Upper lobe of left lung (tissue), 6 donors: ENCODE measurements at regions not wholly inside any gene's neighbourhood (a gene's known extent, or its start where the extent isn't known, plus 50 kb on each side); places are given as distances from the start of the nearest gene placed in this dataset.

Source experiments
- ATAC-seq, 2 donors: fragments of 200-7000 bp; cut with Tn5 transposase; one replicate each; pipeline ENCODE4 v1.9.1; 2022; ENCODE audit warnings: mild to moderate bottlenecking in 2 of 2, moderate library complexity in 2 of 2; ENCODE audit not compliant: low FRiP score in 2 of 2
- DNase-seq, 2 donors: peaks; one replicate each; pipeline ENCODE4 v3.0.0-alpha.2; 2019 to 2020
- H3K27ac ChIP-seq, 4 donors: fragments of 200-600 bp; sonication (generic); one replicate each; pipeline ENCODE4 v1.5.1; 2016 to 2019
- H3K27me3 ChIP-seq, 4 donors: fragments of 200-600 bp; sonication (generic); one replicate each; pipeline ENCODE4 v1.5.1; 2017 to 2019
- H3K36me3 ChIP-seq, 4 donors: fragments of 200-600 bp; sonication (generic); one replicate each; pipeline ENCODE4 v1.5.1; 2016 to 2019
- H3K4me1 ChIP-seq, 4 donors: fragments of 200-600 bp; sonication (generic); one replicate each; pipeline ENCODE4 v1.5.1; 2018 to 2019
- H3K4me3 ChIP-seq, 4 donors: fragments of 200-600 bp; sonication (generic); one replicate each; pipeline ENCODE4 v1.5.1; 2017 to 2019; ENCODE audit warnings: mild to moderate bottlenecking in 2 of 4, moderate library complexity in 1 of 4
- H3K9me3 ChIP-seq, 4 donors: fragments of 200-600 bp; sonication (generic); one replicate each; pipeline ENCODE4 v1.5.1; 2018 to 2019
- EP300 ChIP-seq, 4 donors: sonication (generic); formaldehyde crosslinking; IDR thresholded peaks; one replicate each; pipeline ENCODE4 v1.5.1; 2017; ENCODE audit warnings: antibody characterized with exemption in 4 of 4, control low read depth in 2 of 4
- POLR2A ChIP-seq, 4 donors: fragments of 450-650 bp; IDR thresholded peaks; one replicate each; pipeline ENCODE4 v1.5.1; 2016 to 2017; ENCODE audit warnings: antibody characterized with exemption in 4 of 4, mild to moderate bottlenecking in 2 of 4
- POLR2AphosphoS5 ChIP-seq, 2 donors: sonication (generic); formaldehyde crosslinking; IDR thresholded peaks; one replicate each; pipeline ENCODE4 v1.5.1; 2017; ENCODE audit warnings: antibody characterized with exemption in 2 of 2
- WGBS, 2 donors: methylation state at CpG; one replicate each; pipeline ENCODE4 v1.1.5; 2017 to 2018; 5-methylcytosine and 5-hydroxymethylcytosine counted together
- TF ChIP-seq, protein P1 (sequence below), 6 experiments: fragments of 450-650 bp in 4 of 6; fragments of 200-600 bp in 2 of 6; sonication (generic) in 2 of 6; IDR thresholded peaks; one replicate each; pipeline ENCODE4 v1.5.1; 2016 to 2019; ENCODE audit warnings: antibody characterized with exemption in 6 of 6
- donor health status: DM: no; HTN: no; CAD: no; lungs with moderate emphysema.
- donor health status: DM: no; HTN: yes; CAD: no; lungs with severe emphysema.

DNA sequence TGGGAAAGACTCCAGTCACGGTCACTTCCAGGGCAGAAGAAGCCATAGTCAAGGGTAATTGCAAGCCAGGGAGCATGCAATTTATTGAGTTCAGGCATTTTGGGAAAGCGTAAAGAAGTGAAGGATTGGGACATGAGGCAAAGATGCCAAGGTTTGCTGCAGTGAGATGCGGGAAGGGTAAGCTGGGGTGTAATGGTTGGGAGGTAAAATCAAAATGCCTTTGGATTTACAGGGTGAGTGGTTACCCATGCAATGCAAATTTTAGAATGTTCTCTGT, 167.5 kb downstream of the BRMS1L start:
- no peaks in the 10 kb centered on the region for H3K27me3 ChIP-seq
- ATAC-seq (no peak), DNase-seq (no peak)
- H3K27ac ChIP-seq = no peak overlapping the region
- no peak overlapping the region for H3K4me3 ChIP-seq
- H3K4me1 ChIP-seq = no peaks in the 10 kb centered on the region
- no peaks in the 10 kb centered on the region for H3K9me3 ChIP-seq
- TF ChIP-seq, protein P1, sequence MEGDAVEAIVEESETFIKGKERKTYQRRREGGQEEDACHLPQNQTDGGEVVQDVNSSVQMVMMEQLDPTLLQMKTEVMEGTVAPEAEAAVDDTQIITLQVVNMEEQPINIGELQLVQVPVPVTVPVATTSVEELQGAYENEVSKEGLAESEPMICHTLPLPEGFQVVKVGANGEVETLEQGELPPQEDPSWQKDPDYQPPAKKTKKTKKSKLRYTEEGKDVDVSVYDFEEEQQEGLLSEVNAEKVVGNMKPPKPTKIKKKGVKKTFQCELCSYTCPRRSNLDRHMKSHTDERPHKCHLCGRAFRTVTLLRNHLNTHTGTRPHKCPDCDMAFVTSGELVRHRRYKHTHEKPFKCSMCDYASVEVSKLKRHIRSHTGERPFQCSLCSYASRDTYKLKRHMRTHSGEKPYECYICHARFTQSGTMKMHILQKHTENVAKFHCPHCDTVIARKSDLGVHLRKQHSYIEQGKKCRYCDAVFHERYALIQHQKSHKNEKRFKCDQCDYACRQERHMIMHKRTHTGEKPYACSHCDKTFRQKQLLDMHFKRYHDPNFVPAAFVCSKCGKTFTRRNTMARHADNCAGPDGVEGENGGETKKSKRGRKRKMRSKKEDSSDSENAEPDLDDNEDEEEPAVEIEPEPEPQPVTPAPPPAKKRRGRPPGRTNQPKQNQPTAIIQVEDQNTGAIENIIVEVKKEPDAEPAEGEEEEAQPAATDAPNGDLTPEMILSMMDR (IDR thresholded peaks at IDR 0.05) = no peak
- no peak for TF ChIP-seq POLR2A (IDR thresholded peaks at IDR 0.05)
- TF ChIP-seq EP300 (IDR thresholded peaks at IDR 0.05) = no peak
- no peak for TF ChIP-seq POLR2AphosphoS5 (IDR thresholded peaks at IDR 0.05)
- H3K36me3 ChIP-seq = no peaks in the 10 kb centered on the region
- 89 to 94% methylated on average over 3 of the region's 3 CpGs for WGBS, 2 donors

DNA sequence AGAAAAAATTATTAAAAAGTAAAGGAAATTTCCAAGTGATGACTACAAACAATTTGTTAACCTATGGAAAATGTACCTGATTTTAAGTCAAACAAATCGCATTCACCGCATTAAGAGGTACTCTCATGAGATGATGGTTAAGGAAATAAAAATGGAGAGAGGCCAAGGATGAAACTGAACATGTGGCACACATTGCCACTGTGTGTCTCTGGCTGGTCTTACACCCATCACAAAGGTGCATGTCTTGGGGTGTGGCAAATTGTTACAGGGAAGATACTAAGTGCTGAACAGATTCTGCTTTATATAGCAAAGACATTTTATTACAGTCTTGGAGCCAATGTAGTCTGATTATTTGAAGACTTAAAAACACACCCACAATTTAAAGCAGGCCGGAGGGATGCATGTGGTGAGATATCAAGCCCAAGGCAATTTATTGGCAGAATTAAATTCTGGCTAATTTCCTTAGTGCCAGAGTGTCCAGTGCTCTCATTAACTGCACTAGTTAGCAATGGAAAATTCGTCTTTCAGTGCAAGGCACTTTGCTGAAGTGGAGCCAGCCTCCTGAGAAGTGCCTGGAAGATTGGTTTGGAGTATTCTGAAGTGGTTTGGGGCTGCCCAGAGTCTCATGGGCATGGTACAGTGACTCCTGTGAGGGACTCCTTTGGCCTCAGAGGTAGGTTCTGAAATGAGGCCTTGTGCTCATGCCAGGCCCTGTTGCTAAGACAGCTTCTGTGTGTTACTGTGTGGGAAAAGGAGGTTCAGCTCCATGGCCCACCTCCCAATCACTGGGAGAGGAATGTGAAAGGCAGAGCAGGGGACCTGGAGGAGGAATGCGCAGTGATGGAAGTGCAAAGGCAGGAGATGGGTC, 166.9 kb downstream of the BRMS1L start:
- Histone ChIP-seq H3K4me3 (no peak overlapping the region), H3K27ac (no peak overlapping the region), H3K9me3 (no peaks in the 10 kb centered on the region), H3K4me1 (no peaks in the 10 kb centered on the region), H3K36me3 (no peaks in the 10 kb centered on the region), H3K27me3 (no peaks in the 10 kb centered on the region)
- ATAC-seq (peak in 1 of 2 donors; percentile 60), DNase-seq (peak in 1 of 2 donors; percentile 59)
- WGBS, 2 donors = 79 to 87% methylated on average over 5 of the region's 5 CpGs
- TF ChIP-seq, protein P1 (IDR thresholded peaks at IDR 0.05) = no peak
- peak in 1 of 4 donors; percentile 17 for TF ChIP-seq EP300 (IDR thresholded peaks at IDR 0.05)

DNA sequence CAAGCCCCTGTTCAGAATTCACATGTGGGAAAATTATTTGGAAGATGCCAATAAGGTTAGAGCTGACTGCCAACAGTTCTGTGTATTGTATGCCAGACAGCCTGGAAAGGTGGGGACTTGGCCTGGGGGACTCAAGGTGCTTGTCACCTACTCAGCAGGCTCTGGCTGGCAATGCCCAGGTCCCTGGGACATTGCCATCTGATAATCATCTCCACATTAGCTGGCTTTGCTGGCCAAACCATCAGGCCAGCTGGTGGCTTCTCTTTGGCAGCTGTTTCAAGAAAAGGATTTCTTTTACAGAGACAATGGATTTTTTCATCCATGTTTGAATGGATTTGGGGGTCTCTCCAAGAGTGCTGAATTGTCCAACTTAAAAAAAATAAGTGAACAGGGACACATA, 165.2 kb downstream of the BRMS1L start:
- DNase-seq (no peak), ATAC-seq (no peak)
- no peak overlapping the region for H3K4me3 ChIP-seq
- TF ChIP-seq POLR2A (IDR thresholded peaks at IDR 0.05) (no peak), EP300 (IDR thresholded peaks at IDR 0.05) (no peak), POLR2AphosphoS5 (IDR thresholded peaks at IDR 0.05) (no peak)
- TF ChIP-seq, protein P1 (IDR thresholded peaks at IDR 0.05) = no peak
- no peak overlapping the region for H3K27ac ChIP-seq
- H3K36me3 ChIP-seq = no peaks in the 10 kb centered on the region
- no peaks in the 10 kb centered on the region for H3K9me3 ChIP-seq
- no peaks in the 10 kb centered on the region for H3K4me1 ChIP-seq
- no peaks in the 10 kb centered on the region for H3K27me3 ChIP-seq

DNA sequence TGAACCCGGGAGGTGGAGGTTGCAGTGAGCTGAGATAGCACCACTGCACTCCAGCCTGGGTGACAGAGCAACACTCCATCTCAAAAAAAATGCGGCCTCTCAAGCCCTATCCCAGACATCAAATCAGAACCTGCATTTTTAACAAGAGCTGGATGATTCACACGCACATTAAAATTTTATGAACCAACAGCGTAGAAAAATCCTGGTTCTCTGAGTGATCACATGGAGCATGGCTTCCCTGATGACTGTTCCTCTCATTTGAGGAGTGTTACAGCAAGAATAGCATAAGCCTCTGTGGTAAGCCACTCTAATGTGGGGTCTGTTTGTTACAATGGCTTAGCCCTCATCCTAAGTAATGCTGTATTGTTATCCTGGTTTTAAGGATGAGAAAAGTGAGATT, 163.6 kb downstream of the BRMS1L start:
- DNase-seq (no peak), ATAC-seq (no peak)
- H3K27ac ChIP-seq = no peak overlapping the region
- H3K36me3 ChIP-seq = no peaks in the 10 kb centered on the region
- H3K4me1 ChIP-seq = no peaks in the 10 kb centered on the region
- H3K4me3 ChIP-seq = no peak overlapping the region
- H3K27me3 ChIP-seq = no peaks in the 10 kb centered on the region
- H3K9me3 ChIP-seq = no peaks in the 10 kb centered on the region
- TF ChIP-seq, protein P1 (IDR thresholded peaks at IDR 0.05) = no peak
- TF ChIP-seq EP300 (IDR thresholded peaks at IDR 0.05) (no peak), POLR2AphosphoS5 (IDR thresholded peaks at IDR 0.05) (no peak), POLR2A (IDR thresholded peaks at IDR 0.05) (no peak)
- 93 to 97% methylated on average over 4 of the region's 4 CpGs for WGBS, 2 donors
